ENCODE measurements at regions not wholly inside any gene's neighbourhood (a gene's known extent, or its start where the extent isn't known, plus 50 kb on each side); places are given as distances from the start of the nearest gene placed in this dataset.
"Not testable (repeated sequence)": the region's sequence is repeated elsewhere in the genome, so short reads cannot be mapped to it uniquely, and the experiment has no call there.

GRCh38 chr18:35888329-35888728 is 84.2 kb upstream of the RMP24 start:
- no peaks in the 10 kb centered on the region for H3K4me1 Mint-ChIP-seq (ENCODE audit: low read depth)
- H3K27me3 Mint-ChIP-seq (ENCODE audit: low read depth) = peaks cover 36% of the 10 kb centered on the region
- DNase-seq (ENCODE audit: low spot score) = no peak
- H3K4me3 Mint-ChIP-seq (ENCODE audit: unreplicated experiment) = no peak overlapping the region
- no peak overlapping the region for H3K27ac Mint-ChIP-seq (ENCODE audit: unreplicated experiment)
- peaks cover 19% of the 10 kb centered on the region for H3K9me3 Mint-ChIP-seq (ENCODE audit: low read depth)
- no peaks in the 10 kb centered on the region for H3K36me3 Mint-ChIP-seq (ENCODE audit: low read depth)
- no peak for TF ChIP-seq CTCF (IDR thresholded peaks at IDR 0.05)

DNA sequence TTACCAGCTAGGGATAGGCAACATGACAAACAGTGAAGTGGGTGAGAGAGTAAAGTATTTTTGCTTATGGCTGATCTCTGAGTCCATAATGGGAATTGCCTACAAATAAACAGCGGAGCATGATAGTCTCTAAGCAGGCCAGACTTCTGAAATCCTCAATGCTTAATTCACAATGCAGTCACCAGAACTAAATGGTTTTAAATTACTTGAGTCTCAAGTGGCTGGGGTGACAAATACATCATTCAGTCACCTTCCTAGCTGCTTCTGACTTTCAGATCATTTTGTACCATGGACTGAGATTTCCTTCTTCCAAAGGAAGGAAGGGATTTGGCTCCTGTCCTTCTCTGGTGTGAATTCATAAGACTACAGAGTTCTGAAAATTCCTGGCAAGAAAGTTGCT is 82.8 kb upstream of the RMP24 start:
- H3K27me3 Mint-ChIP-seq (ENCODE audit: low read depth) = peaks cover 34% of the 10 kb centered on the region
- no peak for DNase-seq (ENCODE audit: low spot score)
- peaks cover 21% of the 10 kb centered on the region for H3K9me3 Mint-ChIP-seq (ENCODE audit: low read depth)
- no peak overlapping the region for H3K27ac Mint-ChIP-seq (ENCODE audit: unreplicated experiment)
- H3K36me3 Mint-ChIP-seq (ENCODE audit: low read depth) = no peaks in the 10 kb centered on the region
- no peaks in the 10 kb centered on the region for H3K4me1 Mint-ChIP-seq (ENCODE audit: low read depth)
- TF ChIP-seq CTCF (IDR thresholded peaks at IDR 0.05) = no peak
- H3K4me3 Mint-ChIP-seq (ENCODE audit: unreplicated experiment) = no peak overlapping the region

DNA sequence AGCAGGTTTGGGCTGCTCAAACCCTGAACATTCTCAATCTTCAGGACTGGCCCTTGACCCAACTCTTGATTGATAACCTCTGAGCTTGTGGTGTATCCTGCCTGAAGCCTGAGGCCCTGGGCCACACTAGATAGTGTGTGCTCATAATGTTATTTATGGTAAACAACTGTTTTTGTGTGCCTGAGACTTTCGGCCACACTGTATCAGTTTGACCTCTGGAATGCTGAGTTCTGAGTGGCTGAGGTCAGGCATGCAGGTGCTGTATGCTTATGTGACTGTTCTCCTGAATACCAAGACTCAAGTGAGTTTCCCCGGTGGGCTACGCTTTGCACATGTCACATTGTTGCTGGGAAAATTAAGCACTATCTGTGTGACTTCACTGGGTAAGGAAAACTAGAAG is 82.2 kb upstream of the RMP24 start:
- no peaks in the 10 kb centered on the region for H3K36me3 Mint-ChIP-seq (ENCODE audit: low read depth)
- H3K4me3 Mint-ChIP-seq (ENCODE audit: unreplicated experiment) = no peak overlapping the region
- TF ChIP-seq CTCF (IDR thresholded peaks at IDR 0.05) = no peak
- no peaks in the 10 kb centered on the region for H3K4me1 Mint-ChIP-seq (ENCODE audit: low read depth)
- H3K27ac Mint-ChIP-seq (ENCODE audit: unreplicated experiment) = no peak overlapping the region
- H3K27me3 Mint-ChIP-seq (ENCODE audit: low read depth) = peaks cover 34% of the 10 kb centered on the region
- no peak for DNase-seq (ENCODE audit: low spot score)
- peaks cover 21% of the 10 kb centered on the region for H3K9me3 Mint-ChIP-seq (ENCODE audit: low read depth)

DNA sequence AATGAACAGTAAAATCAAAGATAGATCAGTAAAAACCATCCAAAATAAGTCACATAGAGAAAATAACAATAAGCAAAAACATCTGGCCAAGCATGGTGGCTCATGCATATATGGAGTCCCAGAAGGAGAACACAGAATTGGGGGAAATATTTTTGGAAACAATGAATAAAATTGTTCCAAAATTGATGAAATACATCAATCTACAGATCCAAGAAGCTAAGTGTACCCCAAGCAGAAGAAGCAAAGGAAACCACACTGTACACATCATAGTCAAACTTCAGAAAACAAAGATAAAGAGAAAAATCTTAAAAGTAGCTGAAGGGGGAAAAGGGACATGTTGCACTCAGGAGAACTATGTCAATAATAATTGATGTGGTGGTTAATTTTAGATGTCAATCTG is 80.4 kb upstream of the RMP24 start:
- no peak for DNase-seq (ENCODE audit: low spot score)
- H3K4me1 Mint-ChIP-seq (ENCODE audit: low read depth) = no peaks in the 10 kb centered on the region
- no peaks in the 10 kb centered on the region for H3K36me3 Mint-ChIP-seq (ENCODE audit: low read depth)
- H3K27ac Mint-ChIP-seq (ENCODE audit: unreplicated experiment) = no peak overlapping the region
- TF ChIP-seq CTCF (IDR thresholded peaks at IDR 0.05) = no peak
- H3K4me3 Mint-ChIP-seq (ENCODE audit: unreplicated experiment) = no peak overlapping the region
- H3K27me3 Mint-ChIP-seq (ENCODE audit: low read depth) = peaks cover 25% of the 10 kb centered on the region
- H3K9me3 Mint-ChIP-seq (ENCODE audit: low read depth) = peaks cover 21% of the 10 kb centered on the region

DNA sequence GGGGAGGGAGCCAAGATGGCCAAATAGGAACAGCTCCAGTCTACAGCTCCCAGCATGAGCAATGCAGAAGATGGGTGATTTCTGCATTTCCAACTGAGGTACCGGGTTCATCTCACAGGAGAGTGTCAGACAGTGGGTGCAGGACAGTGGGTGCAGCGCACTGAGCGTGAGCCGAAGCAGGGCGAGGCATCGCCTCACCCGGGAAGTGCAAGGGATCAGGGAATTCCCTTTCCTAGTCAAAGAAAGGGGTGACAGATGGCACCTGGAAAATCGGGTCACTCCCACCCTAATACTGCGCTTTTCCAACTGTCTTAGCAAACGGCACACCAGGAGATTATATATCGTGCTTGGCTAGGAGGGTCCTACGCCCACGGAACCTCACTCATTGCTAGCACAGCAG is 75.0 kb upstream of the RMP24 start:
- not testable (repeated sequence) for H3K27ac Mint-ChIP-seq (ENCODE audit: unreplicated experiment); H3K4me3 Mint-ChIP-seq (ENCODE audit: unreplicated experiment); H3K36me3 Mint-ChIP-seq (ENCODE audit: low read depth); H3K4me1 Mint-ChIP-seq (ENCODE audit: low read depth); DNase-seq (ENCODE audit: low spot score)
- peaks cover 18% of the 10 kb centered on the region for H3K27me3 Mint-ChIP-seq (ENCODE audit: low read depth)
- peaks cover 14% of the 10 kb centered on the region for H3K9me3 Mint-ChIP-seq (ENCODE audit: low read depth)

DNA sequence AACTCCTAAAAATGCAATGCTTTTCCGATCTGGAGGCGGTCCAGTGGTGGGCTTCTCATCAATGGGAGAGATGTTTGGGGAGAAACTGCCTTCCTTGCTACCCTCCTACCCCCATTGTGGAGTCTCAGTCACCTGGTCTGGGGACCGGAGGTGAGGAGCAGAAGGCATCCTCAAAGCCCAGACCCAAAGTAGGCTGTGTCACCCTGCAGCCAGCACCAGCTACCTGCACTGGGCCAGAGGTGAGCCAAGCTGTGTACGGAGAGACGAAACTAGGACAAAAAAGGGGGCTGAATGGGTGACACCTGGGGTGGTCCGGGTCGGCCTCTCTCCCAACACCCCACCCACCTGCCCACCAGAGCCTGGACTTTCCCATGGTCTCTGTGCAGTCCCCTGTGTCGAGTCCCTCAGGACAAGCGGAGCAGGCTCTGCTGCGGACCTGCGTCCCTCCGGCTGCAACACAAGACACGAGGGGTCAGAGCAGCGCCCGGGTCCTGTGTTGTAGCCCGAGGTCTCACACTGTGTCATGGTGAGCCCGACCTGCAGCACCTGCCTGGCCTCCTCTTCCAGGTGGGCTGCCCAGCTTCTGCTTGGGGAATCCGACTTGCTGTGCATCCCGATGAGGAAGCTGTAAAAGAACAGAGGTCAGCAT is 68.0 kb upstream of the RMP24 start:
- peaks cover 3% of the 10 kb centered on the region for H3K9me3 Mint-ChIP-seq (ENCODE audit: low read depth)
- H3K36me3 Mint-ChIP-seq (ENCODE audit: low read depth) = no peaks in the 10 kb centered on the region
- H3K4me1 Mint-ChIP-seq (ENCODE audit: low read depth) = no peaks in the 10 kb centered on the region
- H3K27ac Mint-ChIP-seq (ENCODE audit: unreplicated experiment) = no peak overlapping the region
- TF ChIP-seq CTCF (IDR thresholded peaks at IDR 0.05) = no peak
- no peak for DNase-seq (ENCODE audit: low spot score)
- H3K27me3 Mint-ChIP-seq (ENCODE audit: low read depth) = peaks cover 9% of the 10 kb centered on the region
- H3K4me3 Mint-ChIP-seq (ENCODE audit: unreplicated experiment) = no peak overlapping the region
